A673 (cell line): ENCODE measurements at regions not wholly inside any gene's neighbourhood (a gene's known extent, or its start where the extent isn't known, plus 50 kb on each side); places are given as distances from the start of the nearest gene placed in this dataset.

Experiments
- CTCF ChIP-seq: fragments of 300-800, 200-600 bp; sonication (generic); conservative IDR thresholded peaks from 2 replicates; pipeline ENCODE4 v1.5.1; 2017; ENCODE audit warnings: low read depth, mild to moderate bottlenecking, antibody characterized with exemption, low read length, moderate library complexity, mixed read lengths
- EZH2 ChIP-seq: fragments of 200-600 bp; sonication (generic); IDR thresholded peaks from 2 replicates; pipeline ENCODE4 v1.6.1; 2017; ENCODE audit warnings: borderline replicate concordance, low read depth, mild to moderate bottlenecking, mixed read lengths, antibody characterized with exemption, low read length; ENCODE audit not compliant: poor library complexity, severe bottlenecking

- TF ChIP-seq CTCF (no peak), EZH2 (no peak)
Measured at GRCh38 chr18:61755555-61755954, 137.3 kb downstream of the RNF152 start.
